ENCODE measurements at regions not wholly inside any gene's neighbourhood (a gene's known extent, or its start where the extent isn't known, plus 50 kb on each side); places are given as distances from the start of the nearest gene placed in this dataset.
"Not testable (repeated sequence)": the region's sequence is repeated elsewhere in the genome, so short reads cannot be mapped to it uniquely, and the experiment has no call there.

DNA sequence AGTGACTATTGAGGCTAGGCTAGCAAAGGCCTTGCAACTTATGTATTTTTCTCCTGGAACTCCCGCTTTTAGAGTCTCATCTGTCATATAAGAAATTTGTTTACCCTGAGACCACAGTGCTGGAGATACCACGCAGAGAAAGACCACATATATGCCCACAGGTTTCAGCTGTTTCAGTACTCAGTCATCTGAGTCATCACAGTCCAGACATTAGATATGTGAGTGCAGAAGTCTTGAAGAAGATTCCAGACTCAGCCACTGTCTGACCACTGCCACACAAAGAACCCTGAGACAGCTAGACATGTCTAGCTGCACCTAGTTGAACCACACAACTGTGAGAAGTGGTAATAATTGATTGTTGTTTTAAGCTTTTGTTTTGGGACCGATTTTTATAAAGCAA is 648.3 kb downstream of the EPM2A start:
- DNase-seq: no peak

DNA sequence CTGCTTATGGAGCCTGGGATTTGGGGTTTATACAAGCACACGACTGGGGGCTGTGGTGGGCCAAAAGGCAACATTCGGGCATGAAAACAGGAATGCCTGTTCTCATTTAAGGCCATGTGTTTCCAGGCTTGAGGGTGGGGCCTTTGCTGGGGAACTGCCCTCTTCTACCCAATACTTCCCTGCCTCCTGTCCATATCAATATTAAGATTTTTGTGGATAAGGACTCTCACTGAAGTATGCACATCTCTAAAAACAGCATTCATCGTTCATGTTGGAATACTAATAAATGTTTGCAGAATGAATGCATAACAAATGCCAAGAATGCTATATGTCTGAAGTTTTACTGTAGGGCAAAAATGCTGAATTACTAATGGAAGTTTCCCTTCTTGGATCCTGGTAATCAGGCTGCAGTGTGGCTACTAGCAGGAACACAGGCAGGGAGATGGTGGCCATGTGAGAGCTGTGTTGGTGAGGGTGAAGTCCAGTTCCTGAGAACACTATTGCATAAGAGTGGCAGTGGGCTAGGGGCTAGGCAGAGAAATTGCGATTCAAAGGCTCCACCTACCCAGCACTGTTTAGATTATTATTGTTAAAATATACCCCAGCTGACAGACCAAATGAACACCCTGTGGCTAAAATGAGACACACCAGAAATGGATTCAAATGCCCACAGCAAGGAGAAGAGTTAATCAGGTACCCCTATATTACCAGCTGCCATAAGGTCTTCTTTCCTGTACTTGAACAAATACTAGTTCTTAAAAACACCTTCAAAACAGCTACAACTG is 644.3 kb downstream of the EPM2A start:
- DNase-seq: no peak

DNA sequence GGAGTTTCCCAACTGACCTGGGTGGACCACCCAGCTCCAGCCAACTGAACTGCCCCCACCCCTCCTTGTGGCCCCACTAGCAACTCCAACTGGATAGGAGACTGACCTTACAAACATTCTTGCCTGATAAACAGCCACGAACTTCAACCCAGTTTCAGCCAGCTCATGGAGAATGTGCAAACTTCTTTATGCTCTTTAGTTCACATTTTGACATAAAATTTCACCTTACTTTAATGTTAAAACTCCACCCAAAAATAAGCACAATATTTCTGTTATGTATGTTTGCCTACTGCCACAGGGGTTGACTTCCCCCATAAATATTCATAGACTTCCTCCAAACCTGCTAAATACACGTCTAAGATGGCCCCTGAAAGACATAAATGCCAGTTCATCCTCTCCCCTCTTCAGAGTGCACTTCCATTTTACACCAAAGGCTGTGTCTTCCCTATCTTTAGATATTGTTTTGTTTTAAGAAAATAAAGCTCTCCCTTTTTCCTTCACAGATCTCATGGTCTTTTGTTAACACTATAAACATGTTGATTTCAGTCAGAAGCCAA is 643.7 kb downstream of the EPM2A start:
- no peak for DNase-seq

DNA sequence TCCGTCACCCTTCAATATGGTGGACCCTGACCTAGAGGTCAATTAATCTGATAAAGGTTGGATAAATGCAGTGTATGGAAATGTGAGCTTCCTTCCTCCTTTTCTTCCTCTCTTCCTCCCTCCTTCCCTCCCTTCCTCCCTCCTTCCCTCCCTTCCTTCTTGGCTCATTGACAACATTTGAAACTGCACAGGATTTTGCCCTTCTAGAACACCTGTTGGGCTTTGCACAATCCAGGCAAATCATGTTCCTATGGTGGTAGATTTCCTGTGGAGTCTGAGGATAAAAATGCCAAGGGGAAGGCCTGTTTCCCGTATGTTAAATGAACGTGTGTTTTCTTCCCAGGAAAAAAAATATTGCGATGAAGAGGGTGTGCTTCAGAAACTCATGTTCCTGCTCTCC is 642.8 kb downstream of the EPM2A start:
- no peak for DNase-seq

DNA sequence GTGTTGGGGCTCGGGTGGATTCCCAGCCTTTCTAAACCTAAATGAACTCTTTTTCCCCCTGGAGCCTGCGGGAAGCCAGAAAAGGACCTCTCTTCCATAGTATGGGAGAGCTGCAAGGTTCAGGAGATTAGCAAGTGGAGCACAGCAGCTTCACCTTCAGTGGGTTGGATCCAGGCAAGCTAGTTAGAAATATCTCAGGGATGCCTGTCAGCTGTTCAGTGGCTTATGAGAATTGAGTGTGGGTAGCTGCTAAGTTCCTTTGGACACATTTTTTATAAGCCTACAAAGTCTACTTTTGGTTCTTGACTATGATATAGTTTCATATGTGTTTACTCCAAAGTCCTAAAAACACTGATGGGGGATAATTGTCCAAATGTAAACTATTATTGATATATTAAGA is 642.1 kb downstream of the EPM2A start:
- no peak for DNase-seq

DNA sequence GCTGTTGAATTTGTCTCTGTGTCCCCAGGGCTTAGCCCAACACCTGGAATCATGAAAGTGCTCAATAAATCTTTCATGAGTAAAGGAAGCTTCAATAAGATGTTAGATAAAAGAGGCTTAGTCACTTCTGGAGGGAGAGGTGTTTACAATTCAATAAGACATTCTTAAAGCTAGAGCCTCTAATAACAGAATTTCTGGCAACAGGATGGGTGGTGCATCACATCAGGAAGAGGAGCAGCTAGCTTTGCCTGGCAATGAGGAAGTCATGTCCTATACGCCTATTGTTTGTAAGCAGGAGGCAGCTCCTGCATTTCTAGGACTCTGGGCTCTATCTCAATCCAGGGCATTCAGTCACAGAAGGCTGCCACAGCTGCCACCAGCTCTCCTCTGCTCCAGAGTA is 638.5 kb downstream of the EPM2A start:
- DNase-seq: no peak

DNA sequence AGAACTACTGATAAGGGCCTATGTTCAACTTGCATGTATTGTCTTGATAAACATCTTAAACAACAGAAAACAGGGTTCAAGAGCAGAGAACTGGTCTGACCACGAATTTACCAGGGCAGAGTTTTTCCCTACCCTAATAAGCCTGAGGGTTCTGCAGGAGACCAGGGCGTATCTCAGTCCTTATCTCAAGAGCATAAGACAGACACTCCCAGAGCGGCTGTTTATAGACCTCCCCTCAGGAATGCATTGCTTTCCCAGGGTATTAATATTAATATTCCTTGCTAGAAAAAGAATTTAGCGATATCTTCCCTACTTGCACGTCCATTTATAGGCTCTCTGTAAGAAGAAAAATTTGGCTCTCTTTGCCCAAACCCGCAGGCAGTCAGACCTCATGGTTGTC is 637.2 kb downstream of the EPM2A start:
- DNase-seq: peak; percentile 3

DNA sequence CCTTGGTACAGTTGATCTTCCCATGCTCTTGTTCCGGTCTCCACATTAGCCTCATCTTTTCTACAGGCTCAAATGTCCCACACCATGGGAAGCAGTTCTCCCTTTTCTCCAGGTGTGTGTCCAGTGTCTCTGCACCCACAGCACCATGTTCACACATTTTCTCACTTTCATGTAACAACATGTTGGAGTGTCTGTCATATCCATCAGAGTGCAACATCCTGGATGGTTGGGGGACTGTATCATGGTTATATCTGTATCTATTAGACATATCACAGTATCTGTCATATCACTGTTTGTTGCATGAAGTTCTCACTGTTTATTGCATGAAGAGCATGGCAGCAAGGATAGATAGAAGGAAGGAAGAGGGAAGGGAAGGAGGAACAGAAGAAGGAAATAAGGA is 635.6 kb downstream of the EPM2A start:
- DNase-seq: no peak

DNA sequence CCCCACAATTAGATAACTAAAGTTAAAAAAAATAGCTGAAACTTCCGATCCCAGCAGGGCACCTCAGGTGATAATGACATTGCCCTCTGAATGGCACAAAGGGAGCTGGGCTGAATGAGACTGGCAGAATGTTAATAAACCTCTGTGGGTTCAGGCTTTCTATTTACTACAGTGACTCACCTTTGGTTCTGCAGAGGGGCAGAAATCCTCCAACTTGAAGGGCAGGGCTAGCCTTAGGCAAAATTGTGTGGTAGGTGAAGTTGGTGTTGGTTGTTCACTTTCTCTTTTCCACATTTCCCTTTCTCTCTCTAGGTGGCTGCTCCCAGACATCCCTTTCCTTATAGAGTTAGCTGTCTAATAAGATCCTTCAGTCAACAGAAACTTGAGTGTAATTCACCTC is 625.2 kb downstream of the EPM2A start:
- DNase-seq: no peak

DNA sequence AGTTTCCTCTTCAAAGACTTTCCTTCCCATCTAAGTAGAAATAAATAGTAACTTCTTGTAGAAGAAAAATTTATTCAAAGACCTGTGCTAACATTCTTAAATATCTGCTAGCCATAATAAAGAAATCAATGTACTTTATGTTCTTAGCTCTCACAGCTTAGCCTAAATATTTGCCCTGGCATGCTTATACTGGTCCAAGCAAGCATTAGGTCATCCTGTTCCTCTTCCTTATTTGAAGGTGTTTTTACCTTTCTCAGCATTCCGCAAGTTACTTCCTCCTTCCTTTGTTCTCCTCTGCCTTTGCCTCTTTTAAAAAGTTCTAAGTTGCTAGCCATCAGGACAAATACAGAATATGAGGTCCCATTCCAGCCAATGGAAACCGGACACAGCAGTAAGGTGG is 623.9 kb downstream of the EPM2A start:
- not testable (repeated sequence) for DNase-seq

DNA sequence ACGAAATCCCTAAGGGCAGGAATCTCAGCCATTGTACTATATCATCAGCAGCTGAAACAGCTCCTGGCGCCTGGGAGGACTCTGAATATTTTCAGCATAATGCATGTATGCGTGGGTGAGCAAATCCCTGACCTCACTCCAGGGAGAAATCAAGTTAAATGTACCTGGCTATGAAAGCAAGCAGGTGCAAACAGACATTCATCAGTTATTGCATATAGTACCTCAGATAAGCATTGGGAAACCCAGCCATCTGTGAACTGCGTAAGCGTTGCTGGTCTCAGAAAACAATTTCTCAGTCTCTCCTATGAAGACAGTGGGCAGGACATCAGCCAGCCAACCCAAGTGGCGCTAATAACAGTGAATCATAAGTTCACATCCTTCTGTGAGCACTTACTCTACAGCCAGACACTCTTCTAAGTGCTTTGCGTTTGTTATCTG is 622.6 kb downstream of the EPM2A start:
- peak; percentile 8 for DNase-seq

DNA sequence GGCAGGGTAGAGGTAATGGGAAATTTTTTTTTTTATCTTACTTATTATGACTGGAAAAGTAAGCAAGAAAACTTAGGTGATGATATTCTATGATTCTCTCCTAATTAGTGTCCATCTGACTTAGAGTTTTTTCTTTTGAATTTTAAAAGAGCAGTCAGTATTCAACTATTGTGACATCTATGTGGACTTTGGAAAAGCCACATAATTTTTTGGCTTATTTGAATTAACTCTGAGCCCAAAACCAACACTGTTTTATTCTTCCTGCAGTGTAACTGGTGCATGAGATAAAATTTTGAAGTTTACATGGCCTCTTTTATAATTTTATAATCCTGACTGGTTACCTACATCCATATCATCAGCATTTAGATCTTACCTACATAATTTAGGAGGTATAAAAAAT is 619.7 kb downstream of the EPM2A start:
- DNase-seq: no peak

DNA sequence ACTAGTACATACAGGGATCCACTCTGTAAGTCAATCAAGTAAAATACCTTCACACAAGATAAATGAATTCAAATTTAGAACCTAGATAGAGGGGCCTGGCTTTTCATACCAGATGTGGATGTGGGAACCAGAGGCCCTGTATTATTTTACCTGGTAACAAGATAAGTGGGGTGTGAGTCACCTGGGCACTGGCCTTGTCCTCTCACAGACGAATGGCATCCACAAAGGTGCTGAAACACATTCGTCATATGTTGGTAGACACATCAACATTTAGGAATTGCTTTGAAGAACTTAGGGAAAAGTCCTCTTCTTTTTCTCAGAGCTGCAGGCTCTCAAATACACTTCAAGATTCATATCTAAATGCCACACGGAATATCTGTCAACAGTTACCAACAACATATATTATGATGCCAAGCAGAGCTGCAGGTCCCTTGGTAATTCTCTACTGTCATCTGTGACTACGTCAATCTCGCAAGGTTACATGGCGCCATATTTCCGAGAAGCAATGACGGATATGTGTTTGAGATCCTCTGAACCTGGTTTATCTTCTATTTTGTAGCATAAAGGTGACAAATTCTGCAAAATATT is 618.6 kb downstream of the EPM2A start:
- no peak for DNase-seq

DNA sequence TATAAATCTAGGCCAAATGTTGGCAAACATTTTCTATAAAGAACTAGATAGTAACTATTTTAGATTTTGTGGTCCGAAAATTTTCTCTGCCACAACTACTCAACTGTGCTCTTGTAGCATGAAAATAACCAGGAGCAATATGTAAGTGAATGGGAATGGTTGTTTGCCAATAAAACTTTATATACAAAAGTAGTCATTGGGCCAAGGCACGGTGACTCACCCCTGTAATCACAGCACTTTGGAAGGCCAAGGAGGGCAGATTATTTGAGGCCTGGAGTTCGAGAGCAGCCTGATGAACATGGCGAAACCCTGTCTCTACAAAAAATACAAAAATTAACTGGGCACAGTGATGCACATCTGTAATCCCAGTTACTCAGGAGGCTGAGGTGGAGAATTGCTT is 617.1 kb downstream of the EPM2A start:
- no peak for DNase-seq

DNA sequence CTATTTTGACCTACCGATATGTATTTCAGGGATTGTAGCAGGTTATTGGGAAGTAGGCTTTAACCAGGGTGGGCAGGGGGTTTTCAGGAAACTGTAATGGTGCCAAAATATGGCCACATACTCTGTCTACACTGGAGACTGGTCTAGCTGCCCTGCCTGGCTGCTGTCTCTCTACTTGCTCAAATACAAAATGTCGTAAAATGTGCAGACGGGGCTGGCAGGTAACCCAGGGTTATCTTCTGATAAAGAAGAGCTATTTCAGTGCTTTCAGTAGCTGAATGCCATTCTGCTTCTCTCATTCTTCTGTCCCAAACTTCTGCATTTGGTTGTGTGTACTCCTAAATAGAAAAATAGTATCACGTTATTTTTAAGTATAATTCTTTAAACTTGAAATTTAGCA is 616.2 kb downstream of the EPM2A start:
- no peak for DNase-seq

DNA sequence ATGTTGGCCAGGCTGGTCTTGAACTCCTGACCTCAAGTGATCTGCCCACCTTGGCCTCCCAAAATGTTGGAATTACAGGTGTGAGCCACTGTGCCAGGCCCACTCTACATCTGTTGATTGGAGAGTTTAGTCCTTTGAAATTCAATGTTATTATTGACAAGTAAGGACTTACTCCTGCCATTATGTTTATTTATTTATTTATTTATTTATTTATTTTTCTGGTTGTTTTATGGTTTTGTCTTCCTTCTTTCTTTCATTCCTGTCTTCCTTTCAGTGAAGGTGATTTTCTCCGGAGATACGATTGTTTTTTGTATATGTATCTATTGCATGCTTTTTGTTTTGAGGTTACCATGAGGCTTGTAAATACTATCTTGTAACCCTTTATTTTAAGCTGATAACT is 602.6 kb downstream of the EPM2A start:
- no peak for DNase-seq

DNA sequence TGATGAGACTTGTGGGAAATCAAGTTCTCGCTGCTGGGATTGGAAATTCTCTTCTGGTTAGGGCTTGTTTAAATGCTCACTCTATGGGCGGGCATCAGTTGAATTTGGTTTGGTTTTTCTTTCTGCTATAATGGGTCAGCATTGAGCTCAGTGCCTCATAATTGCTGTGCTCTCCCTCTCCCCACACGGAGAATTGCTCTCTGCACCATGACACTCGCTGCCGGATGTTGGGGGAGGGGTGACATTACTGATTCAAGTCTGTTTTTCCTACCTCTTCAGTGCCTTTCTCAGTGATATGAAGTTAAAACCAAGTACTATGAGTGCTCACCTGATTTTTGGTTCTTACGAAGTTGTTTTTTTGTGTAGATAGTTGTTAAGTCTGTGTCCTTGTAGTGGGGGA is 599.6 kb downstream of the EPM2A start:
- no peak for DNase-seq

DNA sequence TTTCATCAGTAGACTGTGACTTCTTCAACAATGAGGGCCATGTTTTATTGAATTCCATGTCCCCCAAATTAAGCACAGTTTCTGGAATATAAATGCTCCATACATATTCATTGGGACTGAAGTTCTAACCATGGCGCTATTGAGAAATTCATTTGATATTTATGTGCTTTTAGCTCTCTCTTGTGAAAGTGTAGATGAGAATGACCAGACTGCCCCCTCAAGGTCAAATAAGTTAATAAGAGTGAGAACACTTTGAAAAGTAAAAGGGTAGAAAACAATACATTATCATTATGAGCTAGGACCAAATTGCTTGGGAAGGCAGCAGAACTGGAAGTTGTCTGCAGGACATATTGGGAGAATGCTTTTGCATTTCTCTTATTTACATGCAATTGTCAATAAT is 597.9 kb downstream of the EPM2A start:
- DNase-seq: peak; percentile 55

DNA sequence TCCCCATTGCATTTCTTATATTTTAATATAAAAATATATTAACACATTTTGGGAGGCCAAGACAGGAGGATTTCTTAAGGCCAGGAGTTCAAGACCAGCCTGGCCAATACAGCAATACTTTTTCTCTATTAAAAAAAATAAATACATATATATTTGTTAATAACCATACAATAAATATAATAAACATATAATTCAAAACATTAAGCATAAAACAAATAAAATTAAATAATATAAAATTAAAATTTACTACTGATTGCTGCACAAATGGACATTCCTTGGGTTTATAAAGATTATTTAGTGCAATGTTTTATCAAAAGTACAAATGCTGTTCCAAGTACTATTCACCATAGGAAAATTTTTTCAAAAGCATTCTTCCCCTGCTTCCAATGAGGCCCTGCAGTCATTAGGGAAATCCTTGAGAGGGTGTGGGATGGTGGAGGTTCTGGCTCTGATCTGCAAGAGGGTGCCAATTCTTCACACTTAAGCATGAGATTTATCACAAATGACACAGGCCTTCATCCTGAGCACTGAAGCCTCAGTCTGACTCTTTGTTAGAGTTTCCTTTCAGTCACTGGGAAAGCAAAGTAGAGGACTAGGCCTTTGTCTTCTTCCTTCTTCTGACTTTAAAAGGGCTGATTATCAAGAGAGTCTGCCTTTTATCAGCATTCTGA is 596.7 kb downstream of the EPM2A start:
- no peak for DNase-seq

DNA sequence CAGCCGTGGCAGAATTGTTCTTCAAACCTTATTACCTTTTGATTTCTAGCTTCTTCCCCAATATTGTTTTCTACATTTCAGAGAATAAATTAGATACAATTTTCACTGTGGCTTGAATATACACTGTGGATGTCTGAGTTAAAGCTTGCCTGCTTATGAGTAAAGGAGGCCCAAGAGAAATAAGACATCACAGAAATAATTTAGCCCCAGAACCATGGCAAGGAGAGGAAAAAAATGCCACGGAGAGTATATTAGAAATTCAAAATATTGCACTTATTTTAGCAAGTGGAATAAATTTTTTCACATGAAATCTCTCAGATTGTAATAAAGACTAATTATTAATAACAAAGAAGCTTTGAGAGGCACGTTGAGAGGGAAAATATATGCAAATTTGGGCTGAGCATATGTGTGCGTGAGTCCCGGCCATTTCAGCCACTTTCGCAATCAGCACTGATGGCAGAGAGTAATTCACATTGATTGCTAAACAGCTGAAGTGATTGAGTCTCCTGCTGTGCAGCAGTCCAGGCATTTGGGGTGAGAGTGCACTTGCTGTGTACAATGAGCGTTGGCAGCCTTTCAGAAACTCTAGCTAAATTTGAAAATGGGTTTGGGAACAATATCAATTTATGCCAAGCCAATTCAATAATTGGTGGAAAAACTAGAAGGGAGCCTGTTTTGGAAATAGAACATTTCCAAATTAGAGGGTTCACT is 596.0 kb downstream of the EPM2A start:
- no peak for DNase-seq

DNA sequence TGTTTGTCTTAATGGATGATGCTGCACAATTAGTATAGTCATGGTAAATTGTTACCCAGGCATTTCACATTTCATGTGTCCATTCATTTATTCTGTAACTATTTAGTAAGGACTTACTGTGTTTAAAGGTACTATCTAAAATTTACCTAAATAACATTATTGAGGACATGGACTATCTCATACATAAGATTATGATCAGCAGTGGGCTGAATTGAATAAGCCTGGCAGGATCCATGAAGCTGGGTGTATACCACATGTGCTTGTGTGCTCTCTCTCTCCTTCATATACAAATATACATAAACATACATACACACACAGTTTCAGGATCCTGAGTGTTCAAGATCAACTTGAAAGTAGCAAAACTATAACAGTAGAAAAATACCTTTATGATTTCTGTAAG is 595.4 kb downstream of the EPM2A start:
- DNase-seq: no peak

DNA sequence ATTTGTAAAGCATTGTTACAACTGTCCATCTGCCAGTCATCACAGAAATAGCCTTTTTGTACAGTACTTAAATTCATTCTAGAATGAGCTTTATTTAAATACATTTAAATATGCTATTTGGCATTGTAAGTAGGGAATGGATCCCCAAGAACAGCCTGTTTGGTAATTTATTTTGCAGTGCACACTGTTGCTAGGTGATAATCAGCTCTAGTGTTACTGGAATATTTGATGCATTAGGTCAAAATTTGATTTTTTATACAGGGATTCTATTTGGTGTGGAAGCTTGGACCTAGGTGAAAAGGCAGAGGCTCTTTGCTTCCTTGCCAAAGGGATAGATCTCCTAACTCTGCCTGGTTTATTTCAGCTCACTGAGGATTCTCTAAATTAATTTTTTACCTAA is 593.7 kb downstream of the EPM2A start:
- no peak for DNase-seq

DNA sequence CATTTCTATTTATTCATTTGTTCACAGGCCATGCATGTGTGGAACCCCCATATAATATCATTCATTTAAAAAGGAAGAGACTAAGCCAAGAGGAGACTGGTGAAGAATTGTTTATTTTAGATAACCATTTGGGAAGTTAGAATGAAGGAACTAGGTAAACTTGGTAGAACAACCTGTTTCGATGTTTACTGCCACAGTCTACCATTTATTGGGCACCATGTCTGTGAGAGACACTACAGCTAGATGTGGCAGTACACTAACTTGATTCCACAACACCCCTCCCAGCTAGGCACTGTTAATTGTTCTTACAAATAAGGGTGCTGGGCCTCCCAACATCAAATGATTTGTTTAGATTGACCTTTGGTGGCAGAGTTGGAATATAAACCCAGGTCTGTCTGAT is 592.4 kb downstream of the EPM2A start:
- no peak for DNase-seq
